SK-N-SH treated with all-trans-retinoic acid at 6 μM for 48 hours (cell line): ENCODE measurements at regions not wholly inside any gene's neighbourhood (a gene's known extent, or its start where the extent isn't known, plus 50 kb on each side); places are given as distances from the start of the nearest gene placed in this dataset.

ENCODE experiments used
- ZFP3 ChIP-seq: fragments of 250-450 bp; sonication (Bioruptor Pico); IDR thresholded peaks from 2 replicates; pipeline ENCODE4 v1.5.0; 2020; ENCODE audit warnings: mild to moderate bottlenecking, moderate library complexity
- ZNF8 ChIP-seq: fragments of 450-650 bp; formaldehyde crosslinking; IDR thresholded peaks from 2 replicates; pipeline ENCODE4 v1.5.0; 2020; ENCODE audit warnings: mild to moderate bottlenecking, moderate library complexity

DNA sequence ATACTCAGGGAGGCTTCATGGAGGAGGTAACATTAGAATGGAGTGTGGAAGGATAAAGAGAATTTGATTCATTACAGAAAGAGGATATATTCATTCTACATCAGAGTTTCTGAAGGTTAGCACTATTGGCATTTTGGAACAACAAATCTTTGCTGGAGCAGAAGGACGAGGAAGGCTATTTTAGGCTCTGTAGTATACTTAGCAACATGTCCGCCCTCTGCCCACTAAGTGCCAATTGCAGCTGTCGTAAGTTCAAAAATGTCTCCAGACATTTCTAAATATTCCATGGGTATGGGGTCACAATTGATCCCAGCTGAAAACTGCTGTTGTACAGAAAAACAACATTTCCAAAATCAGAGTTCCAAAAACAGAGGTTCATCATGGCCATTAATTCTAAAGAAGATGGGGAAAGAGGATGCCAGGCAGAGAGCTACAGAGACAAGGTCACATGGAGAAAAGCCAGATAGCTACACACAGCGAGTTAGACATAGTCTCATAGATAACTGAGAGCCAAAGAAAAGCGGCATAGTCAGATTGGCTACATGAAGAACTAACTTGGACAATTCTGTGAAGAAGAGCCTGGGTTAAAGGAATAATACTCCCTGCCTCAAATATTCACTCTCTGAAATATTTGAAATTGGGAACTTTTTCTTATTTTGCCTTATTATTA is 846.4 kb upstream of the CDH8 start:
- TF ChIP-seq ZFP3 (CRISPR knock-in tag) (no peak), ZNF8 (CRISPR knock-in tag) (no peak)
